Uterus (tissue), 2 donors: ENCODE measurements at regions not wholly inside any gene's neighbourhood (a gene's known extent, or its start where the extent isn't known, plus 50 kb on each side); places are given as distances from the start of the nearest gene placed in this dataset.

Experiments
- POLR2A ChIP-seq, 2 donors: fragments of 450-650 bp; IDR thresholded peaks; one replicate each; pipeline ENCODE4 v1.6.1; 2016; ENCODE audit warnings: antibody characterized with exemption in 2 of 2, mild to moderate bottlenecking in 1 of 2, moderate library complexity in 1 of 2
- TF ChIP-seq, protein P1 (sequence below), 4 experiments: fragments of 200-600 bp in 2 of 4; fragments of 450-650 bp in 2 of 4; sonication (generic) in 2 of 4; IDR thresholded peaks; one replicate each; pipeline ENCODE4 v1.5.1; 2016 to 2019; ENCODE audit warnings: antibody characterized with exemption in 4 of 4, mild to moderate bottlenecking in 2 of 4, moderate library complexity in 1 of 4

DNA sequence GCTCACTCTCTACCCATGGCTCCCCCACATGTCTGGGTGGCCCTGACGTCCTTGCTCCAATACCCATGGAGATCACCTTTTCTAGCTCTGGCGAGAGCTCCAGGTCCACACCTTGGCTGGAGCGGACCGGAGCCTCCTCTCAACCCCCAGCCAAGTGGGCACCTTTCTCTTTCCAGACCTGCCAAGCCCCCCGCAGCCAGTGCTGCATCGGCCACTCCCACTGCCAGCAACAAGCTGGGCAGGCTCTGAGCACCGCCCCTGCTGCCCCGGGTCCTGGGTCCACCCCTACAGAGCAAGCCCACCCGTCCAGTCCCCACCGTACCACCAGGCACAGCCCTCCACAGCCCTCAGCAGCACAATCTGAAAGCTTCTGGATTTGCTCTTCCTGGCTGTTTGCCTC is 98.2 kb upstream of the C14orf180 start:
- TF ChIP-seq, protein P1, sequence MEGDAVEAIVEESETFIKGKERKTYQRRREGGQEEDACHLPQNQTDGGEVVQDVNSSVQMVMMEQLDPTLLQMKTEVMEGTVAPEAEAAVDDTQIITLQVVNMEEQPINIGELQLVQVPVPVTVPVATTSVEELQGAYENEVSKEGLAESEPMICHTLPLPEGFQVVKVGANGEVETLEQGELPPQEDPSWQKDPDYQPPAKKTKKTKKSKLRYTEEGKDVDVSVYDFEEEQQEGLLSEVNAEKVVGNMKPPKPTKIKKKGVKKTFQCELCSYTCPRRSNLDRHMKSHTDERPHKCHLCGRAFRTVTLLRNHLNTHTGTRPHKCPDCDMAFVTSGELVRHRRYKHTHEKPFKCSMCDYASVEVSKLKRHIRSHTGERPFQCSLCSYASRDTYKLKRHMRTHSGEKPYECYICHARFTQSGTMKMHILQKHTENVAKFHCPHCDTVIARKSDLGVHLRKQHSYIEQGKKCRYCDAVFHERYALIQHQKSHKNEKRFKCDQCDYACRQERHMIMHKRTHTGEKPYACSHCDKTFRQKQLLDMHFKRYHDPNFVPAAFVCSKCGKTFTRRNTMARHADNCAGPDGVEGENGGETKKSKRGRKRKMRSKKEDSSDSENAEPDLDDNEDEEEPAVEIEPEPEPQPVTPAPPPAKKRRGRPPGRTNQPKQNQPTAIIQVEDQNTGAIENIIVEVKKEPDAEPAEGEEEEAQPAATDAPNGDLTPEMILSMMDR (IDR thresholded peaks at IDR 0.05): no peak
- no peak for TF ChIP-seq POLR2A (IDR thresholded peaks at IDR 0.05)
